Neuron (in vitro differentiated cells): ENCODE measurements at regions not wholly inside any gene's neighbourhood (a gene's known extent, or its start where the extent isn't known, plus 50 kb on each side); places are given as distances from the start of the nearest gene placed in this dataset.
"Not testable (repeated sequence)": the region's sequence is repeated elsewhere in the genome, so short reads cannot be mapped to it uniquely, and the experiment has no call there.

Experiments used
- H2AFZ ChIP-seq: one replicate; pipeline ENCODE4 v1.6.1; 2013; ENCODE audit warnings: low read depth, mild to moderate bottlenecking, inconsistent platforms, low read length, moderate library complexity
- H3K27me3 ChIP-seq: one replicate; pipeline ENCODE4 v1.6.1; 2013; ENCODE audit warnings: low read length; ENCODE audit not compliant: insufficient read depth
- H3K36me3 ChIP-seq: one replicate; pipeline ENCODE4 v1.6.1; 2013; ENCODE audit warnings: low read length; ENCODE audit not compliant: insufficient read depth
- H3K4me1 ChIP-seq: one replicate; pipeline ENCODE4 v1.6.1; 2013; ENCODE audit warnings: low read length; ENCODE audit not compliant: insufficient read depth
- H3K4me3 ChIP-seq: 2 replicates; pipeline ENCODE4 v1.5.1; 2013; ENCODE audit warnings: mild to moderate bottlenecking, low read length, moderate library complexity
- H3K9me3 ChIP-seq: one replicate; pipeline ENCODE4 v1.6.1; 2013; ENCODE audit warnings: low read length

GRCh38 chr7:7005949-7006348 lies 176.4 kb upstream of the C1GALT1 start:
- H3K27me3 ChIP-seq, H3K4me3 ChIP-seq, H2AFZ ChIP-seq, H3K9me3 ChIP-seq, H3K4me1 ChIP-seq, H3K36me3 ChIP-seq: not testable (repeated sequence)

- not testable (repeated sequence) for H2AFZ ChIP-seq, H3K27me3 ChIP-seq, H3K4me3 ChIP-seq, H3K9me3 ChIP-seq, H3K36me3 ChIP-seq, H3K4me1 ChIP-seq
These were observed 171.1 kb upstream of the C1GALT1 start for GRCh38 chr7:7011241-7011640.

GRCh38 chr7:7011751-7012150 lies 170.6 kb upstream of the C1GALT1 start:
- not testable (repeated sequence) for H3K4me3 ChIP-seq, H3K27me3 ChIP-seq, H3K36me3 ChIP-seq, H3K9me3 ChIP-seq, H2AFZ ChIP-seq, H3K4me1 ChIP-seq

GRCh38 chr7:7014827-7015595 lies 167.3 kb upstream of the C1GALT1 start:
- H2AFZ ChIP-seq, result no peak overlapping the region
- no peaks in the 10 kb centered on the region for H3K36me3 ChIP-seq
- no peaks in the 10 kb centered on the region for H3K9me3 ChIP-seq
- H3K4me1 ChIP-seq, result no peaks in the 10 kb centered on the region
- no peak overlapping the region for H3K4me3 ChIP-seq
- H3K27me3 ChIP-seq, result no peaks in the 10 kb centered on the region

- Histone ChIP-seq H3K4me3 (no peak overlapping the region), H2AFZ (no peak overlapping the region), H3K27me3 (no peaks in the 10 kb centered on the region), H3K36me3 (no peaks in the 10 kb centered on the region), H3K4me1 (no peaks in the 10 kb centered on the region), H3K9me3 (no peaks in the 10 kb centered on the region)
These were observed 164.6 kb upstream of the C1GALT1 start for GRCh38 chr7:7017707-7018280.

GRCh38 chr7:7018290-7018689 lies 164.1 kb upstream of the C1GALT1 start:
- no peak overlapping the region for H3K4me3 ChIP-seq
- no peak overlapping the region for H2AFZ ChIP-seq
- no peaks in the 10 kb centered on the region for H3K4me1 ChIP-seq
- H3K36me3 ChIP-seq, result no peaks in the 10 kb centered on the region
- H3K9me3 ChIP-seq, result no peaks in the 10 kb centered on the region
- H3K27me3 ChIP-seq, result no peaks in the 10 kb centered on the region

GRCh38 chr7:7032221-7032620 lies 150.1 kb upstream of the C1GALT1 start:
- Histone ChIP-seq H2AFZ (no peak overlapping the region), H3K27me3 (no peaks in the 10 kb centered on the region), H3K36me3 (no peaks in the 10 kb centered on the region), H3K9me3 (no peaks in the 10 kb centered on the region), H3K4me3 (no peak overlapping the region), H3K4me1 (no peaks in the 10 kb centered on the region)

GRCh38 chr7:7035851-7036250 lies 146.5 kb upstream of the C1GALT1 start:
- H3K4me1 ChIP-seq, result no peaks in the 10 kb centered on the region
- H3K4me3 ChIP-seq, result no peak overlapping the region
- no peaks in the 10 kb centered on the region for H3K9me3 ChIP-seq

GRCh38 chr7:7042286-7042893 lies 140.0 kb upstream of the C1GALT1 start:
- not testable (repeated sequence) for H2AFZ ChIP-seq, H3K4me1 ChIP-seq, H3K4me3 ChIP-seq, H3K36me3 ChIP-seq, H3K9me3 ChIP-seq, H3K27me3 ChIP-seq

More at GRCh38 chr7:7035851-7036250, 146.5 kb upstream of the C1GALT1 start:
- H3K27me3 ChIP-seq, result no peaks in the 10 kb centered on the region
- H3K36me3 ChIP-seq, result no peaks in the 10 kb centered on the region
- H2AFZ ChIP-seq, result no peak overlapping the region

GRCh38 chr7:7044806-7045205 lies 137.5 kb upstream of the C1GALT1 start:
- no peaks in the 10 kb centered on the region for H3K9me3 ChIP-seq
- H3K27me3 ChIP-seq, result no peaks in the 10 kb centered on the region
- H2AFZ ChIP-seq, result no peak overlapping the region
- no peaks in the 10 kb centered on the region for H3K36me3 ChIP-seq
- no peak overlapping the region for H3K4me3 ChIP-seq
- H3K4me1 ChIP-seq, result no peaks in the 10 kb centered on the region

- Histone ChIP-seq H3K36me3 (no peaks in the 10 kb centered on the region), H2AFZ (no peak overlapping the region), H3K9me3 (no peaks in the 10 kb centered on the region), H3K4me1 (no peaks in the 10 kb centered on the region), H3K27me3 (no peaks in the 10 kb centered on the region), H3K4me3 (no peak overlapping the region)
These were observed 134.1 kb upstream of the C1GALT1 start for GRCh38 chr7:7048213-7048612.

GRCh38 chr7:7051206-7051877 lies 131.0 kb upstream of the C1GALT1 start:
- H3K4me1 ChIP-seq, result no peaks in the 10 kb centered on the region
- H3K4me3 ChIP-seq, result no peak overlapping the region
- no peaks in the 10 kb centered on the region for H3K36me3 ChIP-seq
- no peaks in the 10 kb centered on the region for H3K9me3 ChIP-seq
- H3K27me3 ChIP-seq, result no peaks in the 10 kb centered on the region
- H2AFZ ChIP-seq, result no peak overlapping the region

- H3K4me1 ChIP-seq, result no peaks in the 10 kb centered on the region
- H3K9me3 ChIP-seq, result no peaks in the 10 kb centered on the region
- no peaks in the 10 kb centered on the region for H3K36me3 ChIP-seq
- no peaks in the 10 kb centered on the region for H3K27me3 ChIP-seq
- no peak overlapping the region for H2AFZ ChIP-seq
- no peak overlapping the region for H3K4me3 ChIP-seq
These were observed 128.0 kb upstream of the C1GALT1 start for GRCh38 chr7:7054252-7054830.
